ENCODE measurements at regions not wholly inside any gene's neighbourhood (a gene's known extent, or its start where the extent isn't known, plus 50 kb on each side); places are given as distances from the start of the nearest gene placed in this dataset.
"Not testable (repeated sequence)": the region's sequence is repeated elsewhere in the genome, so short reads cannot be mapped to it uniquely, and the experiment has no call there.

- H3K27ac ChIP-seq: no peak overlapping the region
- H3K4me1 ChIP-seq: no peaks in the 10 kb centered on the region
- H3K4me3 ChIP-seq: no peak overlapping the region
- no peaks in the 10 kb centered on the region for H3K36me3 ChIP-seq
- H3K9me3 ChIP-seq: no peaks in the 10 kb centered on the region
- intact Hi-C loops (cut with DNase I): loop anchor here (10.0 kb wide), 2 partner anchors 66 to 216 kb away; no protein-coding TSS in a partner anchor
- no peak for ATAC-seq
- no peaks in the 10 kb centered on the region for H3K27me3 ChIP-seq
- TF ChIP-seq POLR2A (IDR thresholded peaks at IDR 0.05) (no peak), CTCF (IDR thresholded peaks at IDR 0.05) (no peak)
- DNase-seq: no peak
- 89% methylated on average over 3 of the region's 4 CpGs for WGBS (ENCODE audit: insufficient coverage, low coverage, low lambda C conversion rate, missing lambda C conversion rate)
Measured at GRCh38 chr22:23380911-23381310, 199.2 kb downstream of the IGLL1 start.

- no CpG with 5 or more reads among the region's 5 CpGs for WGBS (ENCODE audit: insufficient coverage, low coverage, low lambda C conversion rate, missing lambda C conversion rate)
- H3K36me3 ChIP-seq: no peaks in the 10 kb centered on the region
- H3K9me3 ChIP-seq: no peaks in the 10 kb centered on the region
- ATAC-seq (no peak), DNase-seq (no peak)
- no peak overlapping the region for H3K4me3 ChIP-seq
- H3K4me1 ChIP-seq: no peaks in the 10 kb centered on the region
- TF ChIP-seq POLR2A (IDR thresholded peaks at IDR 0.05) (no peak), CTCF (IDR thresholded peaks at IDR 0.05) (no peak)
- no peaks in the 10 kb centered on the region for H3K27me3 ChIP-seq
- no peak overlapping the region for H3K27ac ChIP-seq
- intact Hi-C loops (cut with DNase I): loop anchor here (10.0 kb wide), 2 partner anchors 65 to 215 kb away; no protein-coding TSS in a partner anchor
Measured at GRCh38 chr22:23380230-23380573, 199.9 kb downstream of the IGLL1 start.

- ATAC-seq, H3K27me3 ChIP-seq, DNase-seq, H3K27ac ChIP-seq, H3K36me3 ChIP-seq, H3K4me3 ChIP-seq, H3K9me3 ChIP-seq, H3K4me1 ChIP-seq: not testable (repeated sequence)
- 65% methylated on average over 2 of the region's 18 CpGs for WGBS (ENCODE audit: insufficient coverage, low coverage, low lambda C conversion rate, missing lambda C conversion rate)
- intact Hi-C loops (cut with DNase I): loop anchor here (10.0 kb wide), 2 partner anchors 65 to 215 kb away; no protein-coding TSS in a partner anchor
Measured at GRCh38 chr22:23379540-23380229, 199.4 kb downstream of the BCR start.

- TF ChIP-seq CTCF (IDR thresholded peaks at IDR 0.05) (no peak), POLR2A (IDR thresholded peaks at IDR 0.05) (no peak)
- WGBS (ENCODE audit: insufficient coverage, low coverage, low lambda C conversion rate, missing lambda C conversion rate): 68% methylated on average over 4 of the region's 6 CpGs
- Histone ChIP-seq H3K9me3 (no peaks in the 10 kb centered on the region), H3K4me1 (no peaks in the 10 kb centered on the region), H3K27ac (no peak overlapping the region), H3K4me3 (no peak overlapping the region), H3K36me3 (no peaks in the 10 kb centered on the region), H3K27me3 (no peaks in the 10 kb centered on the region)
- no peak for ATAC-seq
- intact Hi-C loops (cut with DNase I): no loop called here
- DNase-seq: no peak
Measured at GRCh38 chr22:23377767-23378166, 197.5 kb downstream of the BCR start.

GRCh38 chr22:23376256-23376655 is 195.9 kb downstream of the BCR start:
- intact Hi-C loops (cut with DNase I): no loop called here
- no peaks in the 10 kb centered on the region for H3K36me3 ChIP-seq
- H3K27ac ChIP-seq: no peak overlapping the region
- DNase-seq (no peak), ATAC-seq (peak; percentile 49 to 68 (median 66))
- 51% methylated on average over 3 of the region's 6 CpGs for WGBS (ENCODE audit: insufficient coverage, low coverage, low lambda C conversion rate, missing lambda C conversion rate)
- TF ChIP-seq POLR2A (IDR thresholded peaks at IDR 0.05): no peak
- peak in 2 of 4 donors; percentile 35 to 36 for TF ChIP-seq CTCF (IDR thresholded peaks at IDR 0.05)
- H3K4me3 ChIP-seq: no peak overlapping the region
- no peaks in the 10 kb centered on the region for H3K27me3 ChIP-seq
- no peaks in the 10 kb centered on the region for H3K4me1 ChIP-seq
- no peaks in the 10 kb centered on the region for H3K9me3 ChIP-seq

All from right lobe of liver (tissue), 6 donors.